MCF 10A (cell line): ENCODE measurements at regions not wholly inside any gene's neighbourhood (a gene's known extent, or its start where the extent isn't known, plus 50 kb on each side); places are given as distances from the start of the nearest gene placed in this dataset.

ENCODE experiments used
- BruUV-seq: library from RNA; stranded (reverse); fragments of 400-500 nt; replicated peaks from 2 replicates; lab custom pipeline; 2021; lab: Mats Ljungman, UMichigan
- CTCF ChIA-PET: fragments of 300-600 bp; sonication (Branson Sonifier 250); formaldehyde crosslinking; extraction: SDS; loops from one replicate; lab custom pipeline; 2021; ENCODE audit warnings: antibody characterized with exemption, inconsistent platforms; lab: Yijun Ruan, JAX
- POLR2A ChIA-PET: fragments of 300-600, 350-650 bp; sonication (Branson Sonifier 250); formaldehyde crosslinking; extraction: SDS; loops from one replicate; lab custom pipeline; 2020; ENCODE audit warnings: antibody characterized with exemption, inconsistent platforms; lab: Yijun Ruan, JAX
- DNase-seq: peaks from one replicate; pipeline ENCODE4 v3.0.0-alpha.2; 2018; ENCODE audit not compliant: unreplicated experiment
- H3K27ac Mint-ChIP-seq: one replicate; pipeline ENCODE4 v1.8.0; 2022; ENCODE audit warnings: mild to moderate bottlenecking, low read depth, mixed read lengths; ENCODE audit not compliant: unreplicated experiment
- H3K27me3 Mint-ChIP-seq: one replicate; pipeline ENCODE4 v1.8.0; 2022; ENCODE audit warnings: mixed read lengths; ENCODE audit not compliant: insufficient read depth, unreplicated experiment
- H3K36me3 Mint-ChIP-seq: one replicate; pipeline ENCODE4 v1.8.0; 2022; ENCODE audit warnings: mild to moderate bottlenecking, moderate library complexity, mixed read lengths; ENCODE audit not compliant: insufficient read depth, unreplicated experiment
- H3K4me1 Mint-ChIP-seq: one replicate; pipeline ENCODE4 v1.8.0; 2022; ENCODE audit warnings: mixed read lengths; ENCODE audit not compliant: insufficient read depth, unreplicated experiment
- H3K4me3 Mint-ChIP-seq: one replicate; pipeline ENCODE4 v1.8.0; 2022; ENCODE audit warnings: mild to moderate bottlenecking, moderate library complexity, mixed read lengths; ENCODE audit not compliant: unreplicated experiment
- H3K9me3 Mint-ChIP-seq: one replicate; pipeline ENCODE4 v1.8.0; 2022; ENCODE audit warnings: mixed read lengths; ENCODE audit not compliant: unreplicated experiment
- CTCF ChIP-seq: fragments of 200-600 bp; IDR thresholded peaks from one replicate; pipeline ENCODE4 v1.8.0; 2022; ENCODE audit warnings: antibody characterized with exemption, mild to moderate bottlenecking; ENCODE audit not compliant: unreplicated experiment
- intact Hi-C: fragments of 100-400 bp; cut with micrococcal nuclease; formaldehyde crosslinking; loops from 2 replicates; pipeline ENCODE4 v1.14.1; 2022

- Mint-ChIP-seq H3K9me3 (no peaks in the 10 kb centered on the region), H3K27ac (no peak overlapping the region), H3K4me3 (no peak overlapping the region), H3K4me1 (no peaks in the 10 kb centered on the region), H3K27me3 (peaks cover 58% of the 10 kb centered on the region), H3K36me3 (no peaks in the 10 kb centered on the region)
- BruUV-seq: no TSS peak
- intact Hi-C loops: no loop called here
- CTCF ChIA-PET: no interaction called here
- POLR2A ChIA-PET: no interaction called here
- no peak for DNase-seq
- TF ChIP-seq CTCF: no peak
These were observed 422.9 kb upstream of the OR4E1 start for GRCh38 chr14:22096514-22096895.

DNA sequence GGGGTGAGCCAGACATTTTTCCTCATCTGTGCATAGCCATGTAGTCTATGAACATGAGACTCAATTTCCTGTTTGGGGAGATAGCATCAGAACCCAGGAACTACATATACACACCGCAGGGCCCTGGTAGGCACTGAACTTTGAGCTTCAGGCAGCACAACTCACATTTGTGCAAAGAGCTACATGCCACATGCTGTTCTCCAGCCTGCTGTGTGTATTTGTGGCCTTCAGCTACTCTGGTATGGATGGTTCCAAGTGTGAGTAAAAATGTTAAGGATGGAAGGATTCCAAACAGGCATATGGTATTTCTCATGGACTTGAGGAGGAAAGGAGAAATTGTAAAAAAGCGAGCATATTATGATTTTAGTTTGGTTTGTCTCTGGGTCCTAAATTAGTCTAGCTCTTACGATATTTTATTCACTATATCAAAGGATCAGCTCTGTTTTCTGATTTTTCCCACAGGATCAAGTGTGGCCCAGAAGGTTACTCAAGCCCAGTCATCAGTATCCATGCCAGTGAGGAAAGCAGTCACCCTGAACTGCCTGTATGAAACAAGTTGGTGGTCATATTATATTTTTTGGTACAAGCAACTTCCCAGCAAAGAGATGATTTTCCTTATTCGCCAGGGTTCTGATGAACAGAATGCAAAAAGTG lies 422.4 kb upstream of the OR4E1 start:
- ChIA-PET CTCF (interaction anchor here (0.9 to 1.1 kb wide), 2 partner anchors 9 to 23 kb away, joined by 3 to 4 read pairs; no protein-coding TSS in a partner anchor), POLR2A (interaction anchor here (0.5 kb wide), 1 partner anchor 426 kb away, joined by 3 read pairs; no protein-coding TSS in a partner anchor)
- H3K4me3 Mint-ChIP-seq: no peak overlapping the region
- H3K27ac Mint-ChIP-seq: no peak overlapping the region
- no peaks in the 10 kb centered on the region for H3K9me3 Mint-ChIP-seq
- intact Hi-C loops: no loop called here
- DNase-seq: no peak
- H3K4me1 Mint-ChIP-seq: no peaks in the 10 kb centered on the region
- TF ChIP-seq CTCF: no peak
- H3K36me3 Mint-ChIP-seq: no peaks in the 10 kb centered on the region
- H3K27me3 Mint-ChIP-seq: peaks cover 58% of the 10 kb centered on the region
- BruUV-seq: no TSS peak

- DNase-seq: no peak
- intact Hi-C loops: loop anchor here (5.0 kb wide), 1 partner anchor 103 kb away; no protein-coding TSS in a partner anchor
- H3K36me3 Mint-ChIP-seq: no peaks in the 10 kb centered on the region
- POLR2A ChIA-PET: no interaction called here
- BruUV-seq: no TSS peak
- CTCF ChIA-PET: interaction anchor here (0.6 kb wide), 1 partner anchor 517 kb away, joined by 3 read pairs; no protein-coding TSS in a partner anchor
- no peaks in the 10 kb centered on the region for H3K9me3 Mint-ChIP-seq
- H3K27ac Mint-ChIP-seq: no peak overlapping the region
- H3K4me1 Mint-ChIP-seq: peaks cover 5% of the 10 kb centered on the region
- no peak overlapping the region for H3K4me3 Mint-ChIP-seq
- peaks cover 23% of the 10 kb centered on the region for H3K27me3 Mint-ChIP-seq
- TF ChIP-seq CTCF: no peak
These were observed 416.3 kb upstream of the OR4E1 start for GRCh38 chr14:22089940-22090339.

- Mint-ChIP-seq H3K36me3 (no peaks in the 10 kb centered on the region), H3K27me3 (peaks cover 19% of the 10 kb centered on the region), H3K4me1 (peaks cover 5% of the 10 kb centered on the region), H3K4me3 (no peak overlapping the region), H3K27ac (no peak overlapping the region), H3K9me3 (no peaks in the 10 kb centered on the region)
- POLR2A ChIA-PET: no interaction called here
- no TSS peak for BruUV-seq
- intact Hi-C loops: loop anchor here (5.0 kb wide), 1 partner anchor 101 kb away; no protein-coding TSS in a partner anchor
- DNase-seq: peak; percentile 47
- CTCF ChIA-PET: interaction anchor here (0.5 to 0.6 kb wide), 2 partner anchors 40 to 297 kb away, joined by 3 read pairs; no protein-coding TSS in a partner anchor
- no peak for TF ChIP-seq CTCF
These were observed 415.2 kb upstream of the OR4E1 start for GRCh38 chr14:22088614-22089342.
